ENCODE measurements at regions not wholly inside any gene's neighbourhood (a gene's known extent, or its start where the extent isn't known, plus 50 kb on each side); places are given as distances from the start of the nearest gene placed in this dataset.

DNA sequence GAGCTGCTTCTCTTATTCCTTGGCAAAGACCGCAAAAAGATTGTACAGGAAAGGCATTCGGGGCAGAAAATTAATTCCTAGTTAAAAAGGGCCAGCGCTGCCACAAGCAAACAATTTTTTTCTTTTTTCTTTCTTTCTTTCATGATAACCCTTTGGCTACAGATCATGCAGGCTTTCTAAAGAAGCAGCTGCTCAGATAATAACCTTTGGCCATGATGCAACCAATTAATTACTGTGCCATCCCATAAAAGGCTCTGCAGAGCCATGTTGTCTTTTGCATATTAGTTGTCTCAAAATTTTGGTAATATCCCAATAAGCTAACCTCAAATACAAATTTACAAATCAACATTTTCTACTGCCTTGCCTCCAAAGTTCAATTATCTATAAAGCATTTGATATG lies 758.4 kb upstream of the SEMA6A start:
- TF ChIP-seq, protein P1, sequence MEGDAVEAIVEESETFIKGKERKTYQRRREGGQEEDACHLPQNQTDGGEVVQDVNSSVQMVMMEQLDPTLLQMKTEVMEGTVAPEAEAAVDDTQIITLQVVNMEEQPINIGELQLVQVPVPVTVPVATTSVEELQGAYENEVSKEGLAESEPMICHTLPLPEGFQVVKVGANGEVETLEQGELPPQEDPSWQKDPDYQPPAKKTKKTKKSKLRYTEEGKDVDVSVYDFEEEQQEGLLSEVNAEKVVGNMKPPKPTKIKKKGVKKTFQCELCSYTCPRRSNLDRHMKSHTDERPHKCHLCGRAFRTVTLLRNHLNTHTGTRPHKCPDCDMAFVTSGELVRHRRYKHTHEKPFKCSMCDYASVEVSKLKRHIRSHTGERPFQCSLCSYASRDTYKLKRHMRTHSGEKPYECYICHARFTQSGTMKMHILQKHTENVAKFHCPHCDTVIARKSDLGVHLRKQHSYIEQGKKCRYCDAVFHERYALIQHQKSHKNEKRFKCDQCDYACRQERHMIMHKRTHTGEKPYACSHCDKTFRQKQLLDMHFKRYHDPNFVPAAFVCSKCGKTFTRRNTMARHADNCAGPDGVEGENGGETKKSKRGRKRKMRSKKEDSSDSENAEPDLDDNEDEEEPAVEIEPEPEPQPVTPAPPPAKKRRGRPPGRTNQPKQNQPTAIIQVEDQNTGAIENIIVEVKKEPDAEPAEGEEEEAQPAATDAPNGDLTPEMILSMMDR (conservative IDR thresholded peaks at IDR 0.05; ENCODE audit: low read depth in 2 of 2) = no peak
- TF ChIP-seq CREB1 (CRISPR knock-in tag; IDR thresholded peaks at IDR 0.05; ENCODE audit: low read depth) (no peak), ZNF114 (CRISPR knock-in tag; IDR thresholded peaks at IDR 0.05) (no peak), EZH2 (IDR thresholded peaks at IDR 0.05; ENCODE audit: low read depth, unreplicated experiment) (no peak), NANOG (IDR thresholded peaks at IDR 0.05; ENCODE audit: borderline replicate concordance) (no peak), POLR2AphosphoS5 (IDR thresholded peaks at IDR 0.05; ENCODE audit: low read depth) (no peak), JUNB (IDR thresholded peaks at IDR 0.05; ENCODE audit: unreplicated experiment) (no peak), STAT1 (IDR thresholded peaks at IDR 0.05; ENCODE audit: unreplicated experiment) (no peak), EZH2phosphoT487 (IDR thresholded peaks at IDR 0.05; ENCODE audit: unreplicated experiment) (no peak)
- TF ChIP-seq, protein P2, sequence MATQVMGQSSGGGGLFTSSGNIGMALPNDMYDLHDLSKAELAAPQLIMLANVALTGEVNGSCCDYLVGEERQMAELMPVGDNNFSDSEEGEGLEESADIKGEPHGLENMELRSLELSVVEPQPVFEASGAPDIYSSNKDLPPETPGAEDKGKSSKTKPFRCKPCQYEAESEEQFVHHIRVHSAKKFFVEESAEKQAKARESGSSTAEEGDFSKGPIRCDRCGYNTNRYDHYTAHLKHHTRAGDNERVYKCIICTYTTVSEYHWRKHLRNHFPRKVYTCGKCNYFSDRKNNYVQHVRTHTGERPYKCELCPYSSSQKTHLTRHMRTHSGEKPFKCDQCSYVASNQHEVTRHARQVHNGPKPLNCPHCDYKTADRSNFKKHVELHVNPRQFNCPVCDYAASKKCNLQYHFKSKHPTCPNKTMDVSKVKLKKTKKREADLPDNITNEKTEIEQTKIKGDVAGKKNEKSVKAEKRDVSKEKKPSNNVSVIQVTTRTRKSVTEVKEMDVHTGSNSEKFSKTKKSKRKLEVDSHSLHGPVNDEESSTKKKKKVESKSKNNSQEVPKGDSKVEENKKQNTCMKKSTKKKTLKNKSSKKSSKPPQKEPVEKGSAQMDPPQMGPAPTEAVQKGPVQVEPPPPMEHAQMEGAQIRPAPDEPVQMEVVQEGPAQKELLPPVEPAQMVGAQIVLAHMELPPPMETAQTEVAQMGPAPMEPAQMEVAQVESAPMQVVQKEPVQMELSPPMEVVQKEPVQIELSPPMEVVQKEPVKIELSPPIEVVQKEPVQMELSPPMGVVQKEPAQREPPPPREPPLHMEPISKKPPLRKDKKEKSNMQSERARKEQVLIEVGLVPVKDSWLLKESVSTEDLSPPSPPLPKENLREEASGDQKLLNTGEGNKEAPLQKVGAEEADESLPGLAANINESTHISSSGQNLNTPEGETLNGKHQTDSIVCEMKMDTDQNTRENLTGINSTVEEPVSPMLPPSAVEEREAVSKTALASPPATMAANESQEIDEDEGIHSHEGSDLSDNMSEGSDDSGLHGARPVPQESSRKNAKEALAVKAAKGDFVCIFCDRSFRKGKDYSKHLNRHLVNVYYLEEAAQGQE (IDR thresholded peaks at IDR 0.05; ENCODE audit: unreplicated experiment) = no peak
- TF ChIP-seq, protein P3, sequence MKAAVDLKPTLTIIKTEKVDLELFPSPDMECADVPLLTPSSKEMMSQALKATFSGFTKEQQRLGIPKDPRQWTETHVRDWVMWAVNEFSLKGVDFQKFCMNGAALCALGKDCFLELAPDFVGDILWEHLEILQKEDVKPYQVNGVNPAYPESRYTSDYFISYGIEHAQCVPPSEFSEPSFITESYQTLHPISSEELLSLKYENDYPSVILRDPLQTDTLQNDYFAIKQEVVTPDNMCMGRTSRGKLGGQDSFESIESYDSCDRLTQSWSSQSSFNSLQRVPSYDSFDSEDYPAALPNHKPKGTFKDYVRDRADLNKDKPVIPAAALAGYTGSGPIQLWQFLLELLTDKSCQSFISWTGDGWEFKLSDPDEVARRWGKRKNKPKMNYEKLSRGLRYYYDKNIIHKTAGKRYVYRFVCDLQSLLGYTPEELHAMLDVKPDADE (IDR thresholded peaks at IDR 0.05) = no peak

Data from GM23338 (cell line).